Spleen (tissue), 7 donors: ENCODE measurements at regions not wholly inside any gene's neighbourhood (a gene's known extent, or its start where the extent isn't known, plus 50 kb on each side); places are given as distances from the start of the nearest gene placed in this dataset.

Experiments used
- CTCF ChIP-seq, 11 experiments: fragments of 200-600 bp in 7 of 11; fragments of 450-650 bp in 4 of 11; sonication (generic) in 4 of 11; IDR thresholded peaks in 8 of 11; conservative IDR thresholded peaks in 3 of 11; 1 replicate in 7 of 11; 2 replicates in 4 of 11; pipeline versions ENCODE4 v1.4.0 to v1.8.0; 2016 to 2021; ENCODE audit warnings: antibody characterized with exemption in 11 of 11, inconsistent platforms in 4 of 11, mild to moderate bottlenecking in 1 of 11
- POLR2A ChIP-seq, 3 donors: fragments of 450-650 bp; IDR thresholded peaks; one replicate each; pipeline ENCODE4 v1.5.1; 2017; ENCODE audit warnings: antibody characterized with exemption in 3 of 3, mild to moderate bottlenecking in 1 of 3
- donor health status: DM: no; HTN: no; CAD: no; lungs with moderate emphysema.
- donor health status: DM: no; HTN: no; CAD: no.
- donor health status: DM: no; HTN: no; CAD: no.

GRCh38 chr10:33643042-33643441, 308.6 kb upstream of the NRP1 start:
- TF ChIP-seq CTCF (IDR thresholded peaks at IDR 0.05 in 8 of 11, conservative IDR thresholded peaks at IDR 0.05 in 3 of 11), result no peak
- TF ChIP-seq POLR2A (IDR thresholded peaks at IDR 0.05), result no peak
